SU-DHL-6 (cell line): ENCODE measurements at regions not wholly inside any gene's neighbourhood (a gene's known extent, or its start where the extent isn't known, plus 50 kb on each side); places are given as distances from the start of the nearest gene placed in this dataset.

Source experiments
- H2AFZ ChIP-seq: fragments of 200-600 bp; sonication (generic); 2 replicates; pipeline ENCODE4 v1.6.1; 2014; ENCODE audit warnings: low read depth, mild to moderate bottlenecking, moderate library complexity, mixed read lengths, antibody characterized with exemption, low read length; ENCODE audit not compliant: severe bottlenecking
- H3F3A ChIP-seq: fragments of 200-600 bp; shearing (Covaris generic); 2 replicates; pipeline ENCODE4 v1.6.0; 2016; ENCODE audit warnings: antibody characterized with exemption, mild to moderate bottlenecking; ENCODE audit not compliant: insufficient read depth
- H3K27ac ChIP-seq: fragments of 200-600 bp; sonication (generic); 2 replicates; pipeline ENCODE4 v1.5.1; 2016; ENCODE audit warnings: low read depth, mild to moderate bottlenecking, low read length, moderate library complexity, mixed read lengths
- H3K27me3 ChIP-seq: fragments of 200-600 bp; sonication (generic), shearing (Covaris generic); 2 replicates; pipeline ENCODE4 v1.6.0; 2014; ENCODE audit warnings: mild to moderate bottlenecking, low read length
- H3K36me3 ChIP-seq: fragments of 200-600 bp; sonication (generic); 2 replicates; pipeline ENCODE4 v1.6.1; 2014; ENCODE audit warnings: mild to moderate bottlenecking, low read length, mixed read lengths
- H3K4me2 ChIP-seq: fragments of 300-600, 200-600 bp; shearing (Covaris generic), sonication (generic); 2 replicates; pipeline ENCODE4 v1.6.0; 2014; ENCODE audit warnings: low read length, low read depth, mild to moderate bottlenecking; ENCODE audit not compliant: poor library complexity, severe bottlenecking
- H3K4me3 ChIP-seq: fragments of 200-600 bp; sonication (generic); 2 replicates; pipeline ENCODE4 v1.5.1; 2014; ENCODE audit warnings: antibody characterized with exemption, low read length, mild to moderate bottlenecking, mixed read lengths; ENCODE audit not compliant: insufficient read depth, poor library complexity, severe bottlenecking
- H3K79me2 ChIP-seq: fragments of 200-600 bp; sonication (generic); 2 replicates; pipeline ENCODE4 v1.6.1; 2014; ENCODE audit warnings: mild to moderate bottlenecking, low read length, moderate library complexity; ENCODE audit not compliant: insufficient read depth
- H3K9ac ChIP-seq: fragments of 200-600 bp; sonication (generic); 2 replicates; pipeline ENCODE4 v1.7.0; 2014; ENCODE audit warnings: mild to moderate bottlenecking, low read length
- H3K9me2 ChIP-seq: fragments of 200-600 bp; sonication (generic); replicated peaks from 2 replicates; pipeline ENCODE4 v1.6.1; 2014; ENCODE audit warnings: low read length; ENCODE audit not compliant: insufficient read depth
- H3K9me3 ChIP-seq: fragments of 200-600 bp; sonication (generic); 2 replicates; pipeline ENCODE4 v1.6.1; 2014; ENCODE audit warnings: low read length, mixed read lengths; ENCODE audit not compliant: insufficient read depth
- H4K20me1 ChIP-seq: fragments of 200-600 bp; sonication (generic); 2 replicates; pipeline ENCODE4 v1.6.1; 2014; ENCODE audit warnings: low read depth, mild to moderate bottlenecking, antibody characterized with exemption, low read length, moderate library complexity, mixed read lengths
- EZH2phosphoT487 ChIP-seq: fragments of 200-600 bp; sonication (generic), shearing (Covaris generic); conservative IDR thresholded peaks from 2 replicates; pipeline ENCODE4 v1.6.1; 2018; ENCODE audit warnings: mild to moderate bottlenecking, antibody characterized with exemption, low read length, moderate library complexity, mixed read lengths
- TF ChIP-seq, protein P1 (sequence below): fragments of 200-600 bp; sonication (generic); IDR thresholded peaks from one replicate; pipeline ENCODE4 v1.5.1; 2017; ENCODE audit warnings: antibody characterized with exemption, mild to moderate bottlenecking, low read length, moderate library complexity; ENCODE audit not compliant: insufficient read depth, poor library complexity, severe bottlenecking

DNA sequence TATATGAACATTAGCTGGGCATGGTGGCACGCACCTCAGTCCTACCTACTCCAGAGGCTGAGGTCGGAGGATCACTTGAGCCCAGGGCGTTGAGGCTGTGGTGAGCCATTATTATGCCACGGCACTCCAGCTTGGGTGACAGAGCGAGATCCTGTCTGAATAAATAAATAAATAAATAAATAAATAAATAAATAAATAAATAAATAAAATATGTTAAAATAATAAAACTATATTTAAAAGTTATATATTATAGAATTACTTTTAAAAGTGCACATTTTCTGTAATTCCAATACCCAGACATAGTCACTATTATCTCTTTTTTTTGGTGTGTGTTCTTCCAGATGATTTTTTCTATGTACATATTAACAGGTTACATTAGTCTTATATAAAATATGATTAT lies 382.0 kb upstream of the ROBO2 start:
- no peaks in the 10 kb centered on the region for H3K36me3 ChIP-seq
- no peak overlapping the region for H3K9ac ChIP-seq
- H3K27me3 ChIP-seq: no peaks in the 10 kb centered on the region
- no peaks in the 10 kb centered on the region for H3K9me2 ChIP-seq
- H3K4me3 ChIP-seq: no peak overlapping the region
- TF ChIP-seq, protein P1, sequence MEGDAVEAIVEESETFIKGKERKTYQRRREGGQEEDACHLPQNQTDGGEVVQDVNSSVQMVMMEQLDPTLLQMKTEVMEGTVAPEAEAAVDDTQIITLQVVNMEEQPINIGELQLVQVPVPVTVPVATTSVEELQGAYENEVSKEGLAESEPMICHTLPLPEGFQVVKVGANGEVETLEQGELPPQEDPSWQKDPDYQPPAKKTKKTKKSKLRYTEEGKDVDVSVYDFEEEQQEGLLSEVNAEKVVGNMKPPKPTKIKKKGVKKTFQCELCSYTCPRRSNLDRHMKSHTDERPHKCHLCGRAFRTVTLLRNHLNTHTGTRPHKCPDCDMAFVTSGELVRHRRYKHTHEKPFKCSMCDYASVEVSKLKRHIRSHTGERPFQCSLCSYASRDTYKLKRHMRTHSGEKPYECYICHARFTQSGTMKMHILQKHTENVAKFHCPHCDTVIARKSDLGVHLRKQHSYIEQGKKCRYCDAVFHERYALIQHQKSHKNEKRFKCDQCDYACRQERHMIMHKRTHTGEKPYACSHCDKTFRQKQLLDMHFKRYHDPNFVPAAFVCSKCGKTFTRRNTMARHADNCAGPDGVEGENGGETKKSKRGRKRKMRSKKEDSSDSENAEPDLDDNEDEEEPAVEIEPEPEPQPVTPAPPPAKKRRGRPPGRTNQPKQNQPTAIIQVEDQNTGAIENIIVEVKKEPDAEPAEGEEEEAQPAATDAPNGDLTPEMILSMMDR: no peak
- no peak for TF ChIP-seq EZH2phosphoT487
- H4K20me1 ChIP-seq: no peaks in the 10 kb centered on the region
- no peaks in the 10 kb centered on the region for H3K9me3 ChIP-seq
- no peak overlapping the region for H3K27ac ChIP-seq
- H3K4me2 ChIP-seq: no peak overlapping the region
- no peaks in the 10 kb centered on the region for H3K79me2 ChIP-seq
- no peaks in the 10 kb centered on the region for H3F3A ChIP-seq
- no peak overlapping the region for H2AFZ ChIP-seq

DNA sequence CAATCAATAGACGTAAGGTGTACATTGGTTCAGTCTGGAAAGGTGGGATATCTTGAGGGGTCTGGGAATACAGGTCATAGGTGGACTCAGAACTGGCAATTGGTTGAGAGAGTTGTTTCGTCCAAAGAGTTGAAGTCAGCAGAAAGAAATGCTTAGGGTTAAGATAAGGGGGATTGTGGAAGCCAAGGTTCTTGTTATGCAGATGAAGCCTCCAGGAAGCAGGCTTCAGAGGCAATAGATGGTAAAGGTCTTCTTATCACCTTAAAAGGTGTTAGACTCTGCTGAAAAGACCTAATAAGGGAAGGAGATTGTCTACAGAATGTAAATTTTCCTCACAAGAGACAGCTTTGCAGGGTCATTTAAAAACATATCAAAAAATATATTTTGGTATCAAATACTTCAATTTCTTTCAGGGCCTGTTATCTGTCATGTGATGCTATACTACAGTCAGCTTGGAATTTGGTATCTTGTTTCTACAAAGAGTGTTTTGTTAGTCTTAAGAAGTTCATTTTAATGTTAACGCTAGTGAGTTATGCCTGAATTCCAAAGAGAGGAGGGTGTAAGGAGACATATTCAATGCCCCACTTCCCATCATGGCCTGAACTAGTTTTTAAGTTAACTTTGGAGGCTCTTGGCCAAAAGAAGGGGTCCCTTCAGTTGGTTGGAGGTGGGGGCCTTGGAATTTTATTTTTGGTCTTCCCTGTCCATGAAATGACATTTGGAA lies 378.2 kb upstream of the ROBO2 start:
- Histone ChIP-seq H3K4me3 (no peak overlapping the region), H2AFZ (no peak overlapping the region), H4K20me1 (no peaks in the 10 kb centered on the region), H3K9me3 (no peaks in the 10 kb centered on the region), H3K27ac (no peak overlapping the region), H3K27me3 (no peaks in the 10 kb centered on the region), H3K9ac (no peak overlapping the region), H3K9me2 (no peaks in the 10 kb centered on the region), H3K4me2 (no peak overlapping the region), H3K36me3 (no peaks in the 10 kb centered on the region), H3K79me2 (no peaks in the 10 kb centered on the region), H3F3A (no peaks in the 10 kb centered on the region)
- TF ChIP-seq, protein P1: no peak
- TF ChIP-seq EZH2phosphoT487: no peak

DNA sequence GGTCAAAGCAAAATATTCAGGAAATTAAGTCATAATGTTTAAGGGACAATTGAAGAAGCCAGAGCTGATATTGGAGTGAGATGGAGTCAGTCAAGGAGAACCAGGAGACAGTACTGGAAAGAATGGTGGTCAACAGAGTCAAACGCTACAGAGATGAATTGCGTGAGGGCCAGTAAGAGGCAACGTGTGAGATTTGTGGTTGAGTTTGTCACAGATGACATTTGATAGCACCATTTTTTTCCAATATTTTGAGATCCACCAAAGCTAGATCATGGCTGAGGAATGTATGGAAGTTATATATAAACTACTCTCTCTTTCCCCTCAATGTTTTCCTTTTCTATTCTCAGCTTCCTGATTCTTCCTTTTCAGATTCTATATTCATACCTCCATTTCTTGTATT lies 375.1 kb upstream of the ROBO2 start:
- no peaks in the 10 kb centered on the region for H3F3A ChIP-seq
- no peaks in the 10 kb centered on the region for H4K20me1 ChIP-seq
- H3K9ac ChIP-seq: no peak overlapping the region
- no peak for TF ChIP-seq EZH2phosphoT487
- TF ChIP-seq, protein P1: no peak
- no peaks in the 10 kb centered on the region for H3K27me3 ChIP-seq
- H3K27ac ChIP-seq: no peak overlapping the region
- H3K4me3 ChIP-seq: no peak overlapping the region
- H2AFZ ChIP-seq: no peak overlapping the region
- H3K4me2 ChIP-seq: no peak overlapping the region
- no peaks in the 10 kb centered on the region for H3K9me2 ChIP-seq
- no peaks in the 10 kb centered on the region for H3K36me3 ChIP-seq
- no peaks in the 10 kb centered on the region for H3K9me3 ChIP-seq
- no peaks in the 10 kb centered on the region for H3K79me2 ChIP-seq
